WTC11 (cell line): ENCODE measurements at regions not wholly inside any gene's neighbourhood (a gene's known extent, or its start where the extent isn't known, plus 50 kb on each side); places are given as distances from the start of the nearest gene placed in this dataset.

Experiments used
- ATAC-seq: fragments of 200-7000 bp; cut with Tn5 transposase; 2 replicates; pipeline ENCODE4 v1.10.0; 2021; ENCODE audit warnings: mild to moderate bottlenecking, moderate library complexity
- CTCF ChIA-PET: fragments of 300-600 bp; sonication (Branson Sonifier 250); formaldehyde crosslinking; loops from one replicate; lab custom pipeline; 2021; ENCODE audit warnings: antibody characterized with exemption; lab: Charles Lee
- POLR2A ChIA-PET: fragments of 350-600 bp; sonication (Branson Sonifier 250); formaldehyde crosslinking; loops from one replicate; lab custom pipeline; 2021; ENCODE audit warnings: antibody characterized with exemption; lab: Charles Lee
- DNase-seq: peaks from one replicate; pipeline ENCODE4 v3.0.0; 2021; ENCODE audit warnings: low spot score
- H3K27ac Mint-ChIP-seq: 2 replicates; pipeline ENCODE4 v1.8.0; 2021; ENCODE audit warnings: mixed read lengths
- H3K27me3 Mint-ChIP-seq: 2 replicates; pipeline ENCODE4 v1.8.0; 2021; ENCODE audit warnings: low read depth, mild to moderate bottlenecking, moderate library complexity, mixed read lengths
- H3K36me3 Mint-ChIP-seq: 2 replicates; pipeline ENCODE4 v1.8.0; 2021; ENCODE audit warnings: mixed read lengths
- H3K4me1 Mint-ChIP-seq: 2 replicates; pipeline ENCODE4 v1.8.0; 2022; ENCODE audit warnings: mixed read lengths
- H3K4me3 Mint-ChIP-seq: 2 replicates; pipeline ENCODE4 v1.8.0; 2021; ENCODE audit warnings: mild to moderate bottlenecking, moderate library complexity, mixed read lengths
- H3K9me3 Mint-ChIP-seq: 2 replicates; pipeline ENCODE4 v1.8.0; 2021; ENCODE audit warnings: mixed read lengths
- AFF4 ChIP-seq: sonication (generic); formaldehyde crosslinking; IDR thresholded peaks from 2 replicates; pipeline ENCODE4 v1.8.1; 2023; ENCODE audit warnings: mild to moderate bottlenecking, missing genetic modification reagents, borderline replicate concordance
- ATF2 ChIP-seq: sonication (generic); formaldehyde crosslinking; IDR thresholded peaks from 2 replicates; pipeline ENCODE4 v1.8.1; 2022; ENCODE audit warnings: low read depth, missing genetic modification reagents, borderline replicate concordance
- CREM ChIP-seq: sonication (generic); formaldehyde crosslinking; IDR thresholded peaks from 2 replicates; pipeline ENCODE4 v1.8.1; 2022; ENCODE audit warnings: mild to moderate bottlenecking, missing genetic modification reagents, moderate library complexity
- ESRRA ChIP-seq: sonication (generic); formaldehyde crosslinking; IDR thresholded peaks from 2 replicates; pipeline ENCODE4 v1.8.1; 2022; ENCODE audit warnings: mild to moderate bottlenecking, missing genetic modification reagents, borderline replicate concordance
- GRHL2 ChIP-seq: fragments of 250-450 bp; sonication (Bioruptor Pico); IDR thresholded peaks from 2 replicates; pipeline ENCODE4 v1.8.0; 2022; ENCODE audit warnings: mild to moderate bottlenecking, moderate library complexity; ENCODE audit not compliant: insufficient replicate concordance, severe bottlenecking
- HMGA2 ChIP-seq: fragments of 250-450 bp; sonication (Bioruptor Pico); IDR thresholded peaks from 2 replicates; pipeline ENCODE4 v1.4.0; 2021; ENCODE audit warnings: mild to moderate bottlenecking, moderate library complexity
- HMGXB4 ChIP-seq: sonication (generic); formaldehyde crosslinking; IDR thresholded peaks from 2 replicates; pipeline ENCODE4 v1.8.1; 2023; ENCODE audit warnings: mild to moderate bottlenecking, moderate library complexity, missing genetic modification reagents
- JUN ChIP-seq: sonication (generic); formaldehyde crosslinking; IDR thresholded peaks from 2 replicates; pipeline ENCODE4 v1.8.0; 2023; ENCODE audit warnings: mild to moderate bottlenecking, missing genetic modification reagents
- MLX ChIP-seq: sonication (generic); formaldehyde crosslinking; IDR thresholded peaks from 2 replicates; pipeline ENCODE4 v1.8.1; 2023; ENCODE audit warnings: mild to moderate bottlenecking, missing genetic modification reagents, moderate library complexity
- MXD4 ChIP-seq: fragments of 250-450 bp; sonication (Bioruptor Pico); IDR thresholded peaks from 2 replicates; pipeline ENCODE4 v1.8.0; 2021; ENCODE audit warnings: mild to moderate bottlenecking, moderate library complexity, borderline replicate concordance
- NFE2L1 ChIP-seq: sonication (generic); formaldehyde crosslinking; IDR thresholded peaks from 2 replicates; pipeline ENCODE4 v1.8.1; 2023; ENCODE audit warnings: missing genetic modification reagents
- NR3C1 ChIP-seq: sonication (generic); formaldehyde crosslinking; conservative IDR thresholded peaks from 2 replicates; pipeline ENCODE4 v1.8.1; 2023; ENCODE audit warnings: low read depth, mild to moderate bottlenecking, missing genetic modification reagents
- PRRX2 ChIP-seq: fragments of 250-450 bp; sonication (Bioruptor Pico); IDR thresholded peaks from 2 replicates; pipeline ENCODE4 v1.8.0; 2021; ENCODE audit warnings: mild to moderate bottlenecking
- SMAD4 ChIP-seq: sonication (generic); formaldehyde crosslinking; IDR thresholded peaks from 2 replicates; pipeline ENCODE4 v1.8.0; 2022; ENCODE audit warnings: mild to moderate bottlenecking, missing genetic modification reagents
- SP1 ChIP-seq: sonication (generic); formaldehyde crosslinking; conservative IDR thresholded peaks from 2 replicates; pipeline ENCODE4 v1.8.1; 2022; ENCODE audit warnings: missing genetic modification reagents
- TP53 ChIP-seq: sonication (generic); formaldehyde crosslinking; IDR thresholded peaks from 2 replicates; pipeline ENCODE4 v1.8.1; 2023; ENCODE audit warnings: mild to moderate bottlenecking, missing genetic modification reagents
- USF1 ChIP-seq: sonication (generic); formaldehyde crosslinking; IDR thresholded peaks from 2 replicates; pipeline ENCODE4 v1.8.0; 2022; ENCODE audit warnings: mild to moderate bottlenecking, missing genetic modification reagents
- ZBTB43 ChIP-seq: sonication (generic); formaldehyde crosslinking; IDR thresholded peaks from 2 replicates; pipeline ENCODE4 v1.8.1; 2023; ENCODE audit warnings: mild to moderate bottlenecking, missing genetic modification reagents
- ZNF232 ChIP-seq: sonication (generic); formaldehyde crosslinking; IDR thresholded peaks from 2 replicates; pipeline ENCODE4 v1.8.0; 2022; ENCODE audit warnings: mild to moderate bottlenecking, missing genetic modification reagents
- ZNF317 ChIP-seq: sonication (generic); formaldehyde crosslinking; IDR thresholded peaks from 2 replicates; pipeline ENCODE4 v1.8.1; 2023; ENCODE audit warnings: low read depth, mild to moderate bottlenecking, moderate library complexity, missing genetic modification reagents, borderline replicate concordance
- ZSCAN18 ChIP-seq: fragments of 250-450 bp; sonication (Bioruptor Pico); IDR thresholded peaks from 2 replicates; pipeline ENCODE4 v2.1.2; 2022; ENCODE audit warnings: mild to moderate bottlenecking, moderate library complexity

GRCh38 chrX:40290517-40290916, 192.8 kb upstream of the BCOR start (continued):
- no peak for TF ChIP-seq NR3C1
- TF ChIP-seq TP53 (CRISPR knock-in tag): no peak
- TF ChIP-seq SP1 (CRISPR knock-in tag): no peak
- TF ChIP-seq USF1 (CRISPR knock-in tag): no peak
- TF ChIP-seq ZBTB43 (CRISPR knock-in tag): no peak
- TF ChIP-seq SMAD4: no peak
- no peak for TF ChIP-seq NFE2L1 (CRISPR knock-in tag)
- no peak for TF ChIP-seq HMGA2 (CRISPR knock-in tag)
- no peak for TF ChIP-seq ZNF232

- H3K4me3 Mint-ChIP-seq: no peak overlapping the region
- DNase-seq (no peak), ATAC-seq (no peak)
- TF ChIP-seq GRHL2: no peak
- TF ChIP-seq ESRRA (CRISPR knock-in tag): no peak
- no peak for TF ChIP-seq CREM (CRISPR knock-in tag)
- TF ChIP-seq MLX (CRISPR knock-in tag): no peak
- TF ChIP-seq ATF2: no peak
- no peak for TF ChIP-seq AFF4 (CRISPR knock-in tag)
- TF ChIP-seq PRRX2 (CRISPR knock-in tag): no peak
- no peak for TF ChIP-seq ZNF317 (CRISPR knock-in tag)
- TF ChIP-seq ZSCAN18 (CRISPR knock-in tag): no peak
- no peak for TF ChIP-seq HMGXB4 (CRISPR knock-in tag)
- no peak for TF ChIP-seq MXD4
- no peak for TF ChIP-seq JUN (CRISPR knock-in tag)
- H3K27ac Mint-ChIP-seq: no peak overlapping the region
- H3K4me1 Mint-ChIP-seq: peaks cover 13% of the 10 kb centered on the region
- peaks cover 8% of the 10 kb centered on the region; the same call in 1 of the 2 replicates for H3K36me3 Mint-ChIP-seq
- no peaks in the 10 kb centered on the region; the same call in 1 of the 2 replicates for H3K27me3 Mint-ChIP-seq
- ChIA-PET POLR2A (no interaction called here), CTCF (interaction anchor here (0.7 kb wide), 1 partner anchor 38 kb away, joined by 3 read pairs; no protein-coding TSS in a partner anchor)
- H3K9me3 Mint-ChIP-seq: peaks cover 25% of the 10 kb centered on the region
These were observed 188.1 kb upstream of the BCOR start for GRCh38 chrX:40285876-40286275.
